Colonic mucosa (tissue), 4 donors: ENCODE measurements at regions not wholly inside any gene's neighbourhood (a gene's known extent, or its start where the extent isn't known, plus 50 kb on each side); places are given as distances from the start of the nearest gene placed in this dataset.

Source experiments
- DNase-seq: peaks from one replicate; pipeline ENCODE4 v3.0.0-alpha.2; 2020
- H3K27ac ChIP-seq: fragments of 200-600 bp; one replicate; pipeline ENCODE4 v1.8.0; 2021
- H3K27me3 ChIP-seq: fragments of 200-600 bp; one replicate; pipeline ENCODE4 v1.8.0; 2021
- H3K36me3 ChIP-seq: fragments of 200-600 bp; one replicate; pipeline ENCODE4 v1.8.0; 2021
- H3K4me1 ChIP-seq: fragments of 200-600 bp; one replicate; pipeline ENCODE4 v1.8.0; 2021; ENCODE audit warnings: mild to moderate bottlenecking
- H3K4me3 ChIP-seq: fragments of 200-600 bp; one replicate; pipeline ENCODE4 v1.8.0; 2021
- H3K9ac ChIP-seq, 2 donors: one replicate each; pipeline ENCODE4 v1.7.0; 2013; ENCODE audit warnings: control low read depth in 2 of 2, low read depth in 2 of 2, low read length in 2 of 2
- H3K9me3 ChIP-seq: fragments of 200-600 bp; one replicate; pipeline ENCODE4 v1.8.0; 2021
- CTCF ChIP-seq: fragments of 200-600 bp; IDR thresholded peaks from one replicate; pipeline ENCODE4 v1.8.0; 2022; ENCODE audit warnings: antibody characterized with exemption, mild to moderate bottlenecking
- intact Hi-C: fragments of 100-400 bp; cut with DNase I; formaldehyde crosslinking; loops from one replicate; pipeline ENCODE4 v1.14.1; 2022
- donor health status: healthy.
- donor health status: DM: no; HTN: no; CAD: no.
- donor health status: DM: no; HTN: no; CAD: no.

DNA sequence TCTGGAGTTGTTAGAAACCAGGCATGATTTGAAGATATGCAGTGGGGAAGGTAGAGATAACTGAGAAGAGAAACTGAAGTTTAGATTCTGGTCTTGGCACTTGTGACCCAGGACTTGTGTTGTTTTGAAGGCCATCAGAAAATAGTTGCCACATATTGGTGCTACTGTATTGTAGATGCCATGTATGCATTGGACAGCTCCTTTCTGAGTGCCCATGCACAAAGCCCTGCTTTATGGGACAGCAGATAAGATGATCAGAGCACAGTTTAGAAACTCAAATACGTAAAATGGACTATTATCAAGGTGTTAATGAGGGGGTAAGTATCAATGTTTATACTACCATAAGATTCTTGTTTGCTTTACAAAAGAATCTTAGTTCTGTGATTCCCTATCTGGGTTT, 84.9 kb downstream of the KIF4B start:
- Histone ChIP-seq H3K27me3 (no peaks in the 10 kb centered on the region), H3K36me3 (no peaks in the 10 kb centered on the region), H3K9me3 (no peaks in the 10 kb centered on the region), H3K9ac (no peak overlapping the region), H3K4me3 (no peak overlapping the region), H3K27ac (no peak overlapping the region), H3K4me1 (no peaks in the 10 kb centered on the region)
- no peak for TF ChIP-seq CTCF
- intact Hi-C loops = no loop called here
- no peak for DNase-seq

GRCh38 chr5:155101697-155102096, 88.1 kb downstream of the KIF4B start:
- no peak for DNase-seq
- no peak overlapping the region for H3K9ac ChIP-seq
- H3K27me3 ChIP-seq = no peaks in the 10 kb centered on the region
- no peak overlapping the region for H3K4me3 ChIP-seq
- H3K9me3 ChIP-seq = no peaks in the 10 kb centered on the region
- TF ChIP-seq CTCF = no peak
- intact Hi-C loops = no loop called here
- no peaks in the 10 kb centered on the region for H3K4me1 ChIP-seq
- H3K36me3 ChIP-seq = no peaks in the 10 kb centered on the region
- no peak overlapping the region for H3K27ac ChIP-seq

GRCh38 chr5:155103146-155103545, 89.6 kb downstream of the KIF4B start:
- H3K4me3 ChIP-seq = no peak overlapping the region
- H3K9ac ChIP-seq = no peak overlapping the region
- TF ChIP-seq CTCF = no peak
- no peaks in the 10 kb centered on the region for H3K9me3 ChIP-seq
- intact Hi-C loops = no loop called here
- no peak overlapping the region for H3K27ac ChIP-seq
- H3K4me1 ChIP-seq = no peaks in the 10 kb centered on the region
- no peaks in the 10 kb centered on the region for H3K27me3 ChIP-seq
- H3K36me3 ChIP-seq = no peaks in the 10 kb centered on the region
- DNase-seq = no peak

DNA sequence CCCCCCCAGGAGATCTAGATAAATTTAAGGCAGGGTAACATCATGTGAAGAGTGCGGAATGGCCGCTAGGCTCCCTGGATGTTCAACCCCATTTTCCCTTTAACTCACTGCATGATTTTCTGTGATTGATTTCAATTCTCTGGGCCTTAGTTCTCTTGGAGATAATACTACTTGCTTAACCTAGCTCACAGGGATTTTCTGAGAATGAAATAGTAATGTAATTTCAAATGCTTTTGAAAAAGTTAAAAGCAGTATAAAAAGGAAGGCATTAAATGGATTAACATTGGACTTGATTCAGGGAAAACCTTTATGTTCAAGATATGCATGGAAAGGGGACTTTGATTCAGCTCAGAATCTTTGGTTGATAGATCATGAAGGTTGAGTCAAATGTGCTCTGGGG, 90.9 kb downstream of the KIF4B start:
- H3K27ac ChIP-seq = no peak overlapping the region
- no peak for TF ChIP-seq CTCF
- H3K27me3 ChIP-seq = no peaks in the 10 kb centered on the region
- no peaks in the 10 kb centered on the region for H3K4me1 ChIP-seq
- no peak overlapping the region for H3K9ac ChIP-seq
- H3K9me3 ChIP-seq = no peaks in the 10 kb centered on the region
- H3K4me3 ChIP-seq = no peak overlapping the region
- H3K36me3 ChIP-seq = no peaks in the 10 kb centered on the region
- DNase-seq = no peak
- intact Hi-C loops = no loop called here

- H3K36me3 ChIP-seq = no peaks in the 10 kb centered on the region
- H3K9me3 ChIP-seq = no peaks in the 10 kb centered on the region
- no peak overlapping the region for H3K9ac ChIP-seq
- TF ChIP-seq CTCF = no peak
- no peak overlapping the region for H3K27ac ChIP-seq
- H3K4me1 ChIP-seq = no peaks in the 10 kb centered on the region
- intact Hi-C loops = no loop called here
- no peak overlapping the region for H3K4me3 ChIP-seq
- H3K27me3 ChIP-seq = no peaks in the 10 kb centered on the region
- no peak for DNase-seq
Observed at GRCh38 chr5:155106221-155106620, 92.7 kb downstream of the KIF4B start.

GRCh38 chr5:155113888-155114287, 100.3 kb downstream of the KIF4B start:
- intact Hi-C loops = no loop called here
- Histone ChIP-seq H3K27me3 (no peaks in the 10 kb centered on the region), H3K4me3 (no peak overlapping the region)

More at GRCh38 chr5:155113888-155114287, 100.3 kb downstream of the KIF4B start:
- TF ChIP-seq CTCF = no peak
- Histone ChIP-seq H3K36me3 (no peaks in the 10 kb centered on the region), H3K27ac (no peak overlapping the region), H3K4me1 (no peaks in the 10 kb centered on the region), H3K9ac (no peak overlapping the region), H3K9me3 (no peaks in the 10 kb centered on the region)
- no peak for DNase-seq
